HG02798 (cell line): ENCODE measurements at regions not wholly inside any gene's neighbourhood (a gene's known extent, or its start where the extent isn't known, plus 50 kb on each side); places are given as distances from the start of the nearest gene placed in this dataset.

Experiments used
- ATAC-seq: cut with Tn5 transposase; IDR thresholded peaks from one replicate; pipeline ENCODE4 v1.9.1; 2021; ENCODE audit warnings: mild to moderate bottlenecking; ENCODE audit not compliant: unreplicated experiment, poor library complexity

- ATAC-seq, result no peak
These were observed 316.8 kb downstream of the TFAP2C start for GRCh38 chr20:56945901-56946300.

GRCh38 chr20:56949318-56949717, 317.1 kb downstream of the BMP7 start:
- ATAC-seq, result no peak

- ATAC-seq, result no peak
These were observed 314.0 kb downstream of the BMP7 start for GRCh38 chr20:56952258-56953047.

- no peak for ATAC-seq
These were observed 313.3 kb downstream of the BMP7 start for GRCh38 chr20:56953048-56953586.

GRCh38 chr20:56954797-56955196, 311.6 kb downstream of the BMP7 start:
- ATAC-seq, result no peak

- ATAC-seq, result no peak
These were observed 310.8 kb downstream of the BMP7 start for GRCh38 chr20:56955680-56956079.

- ATAC-seq, result no peak
These were observed 309.9 kb downstream of the BMP7 start for GRCh38 chr20:56956534-56956933.

- ATAC-seq, result no peak
These were observed 308.5 kb downstream of the BMP7 start for GRCh38 chr20:56957737-56958553.

- no peak for ATAC-seq
These were observed 301.5 kb downstream of the BMP7 start for GRCh38 chr20:56964901-56965300.

- no peak for ATAC-seq
These were observed 298.5 kb downstream of the BMP7 start for GRCh38 chr20:56967916-56968315.

- ATAC-seq, result no peak
These were observed 297.9 kb downstream of the BMP7 start for GRCh38 chr20:56968376-56969048.

- ATAC-seq, result no peak
These were observed 291.8 kb downstream of the BMP7 start for GRCh38 chr20:56974499-56975250.

- no peak for ATAC-seq
These were observed 290.6 kb downstream of the BMP7 start for GRCh38 chr20:56975838-56976237.

GRCh38 chr20:56976336-56976735, 290.1 kb downstream of the BMP7 start:
- ATAC-seq, result no peak

- ATAC-seq, result no peak
These were observed 288.0 kb downstream of the BMP7 start for GRCh38 chr20:56978475-56978874.

GRCh38 chr20:56979125-56979524, 287.3 kb downstream of the BMP7 start:
- ATAC-seq, result no peak

GRCh38 chr20:56981301-56981700, 285.1 kb downstream of the BMP7 start:
- ATAC-seq, result no peak

GRCh38 chr20:56983813-56984212, 282.6 kb downstream of the BMP7 start:
- no peak for ATAC-seq

GRCh38 chr20:56985066-56985685, 281.3 kb downstream of the BMP7 start:
- ATAC-seq, result no peak

GRCh38 chr20:56986476-56986875, 280.0 kb downstream of the BMP7 start:
- no peak for ATAC-seq
